HepG2 (cell line): ENCODE measurements at regions not wholly inside any gene's neighbourhood (a gene's known extent, or its start where the extent isn't known, plus 50 kb on each side); places are given as distances from the start of the nearest gene placed in this dataset.

Source experiments
- ATAC-seq: fragments of 200-7000 bp; cut with Tn5 transposase; 3 replicates; pipeline ENCODE4 v1.9.1; 2020; ENCODE audit warnings: mild to moderate bottlenecking, moderate library complexity
- BruUV-seq: library from RNA; stranded (reverse); fragments of 400-500 nt; replicated peaks from 2 replicates; lab custom pipeline; 2021; lab: Mats Ljungman, UMichigan
- CTCF ChIA-PET: fragments of 300-600 bp; formaldehyde crosslinking; extraction: SDS; loops from one replicate; lab custom pipeline; 2021; ENCODE audit warnings: low total read pairs, inconsistent platforms, low intra/inter-chr PET ratio; lab: Yijun Ruan, JAX
- POLR2A ChIA-PET: fragments of 350-600 bp; sonication (Branson Sonifier 250); formaldehyde crosslinking; loops from one replicate; lab custom pipeline; 2020; ENCODE audit warnings: antibody characterized with exemption, inconsistent platforms; lab: Yijun Ruan, JAX
- DNase-seq: peaks from one replicate; pipeline ENCODE4 v3.0.0-alpha.2; 2015; ENCODE audit warnings: low spot score
- FAIRE-seq: peaks from 3 replicates; lab custom pipeline; 2011; peaks lifted over from hg19 to GRCh38; lab: Jason Lieb, UNC
- H2AFZ ChIP-seq: one replicate; pipeline ENCODE4 v1.6.1; 2011; ENCODE audit warnings: low read length, inconsistent platforms
- H3K27ac ChIP-seq: fragments of 300-600 bp; 3 replicates; pipeline ENCODE4 v1.8.0; 2011; ENCODE audit warnings: mixed run types, mild to moderate bottlenecking, mixed read lengths, low read length, inconsistent platforms; ENCODE audit not compliant: insufficient read depth; ENCODE audit errors: extremely low read length
- H3K27me3 ChIP-seq, 2 experiments: fragments of 200-600 bp in 1 of 2; 2 replicates in 1 of 2; 3 replicates in 1 of 2; pipeline versions ENCODE4 v1.6.0 to v1.8.0; 2011; ENCODE audit warnings: low read length in 2 of 2, mild to moderate bottlenecking in 2 of 2, moderate library complexity in 2 of 2, inconsistent platforms in 1 of 2; ENCODE audit not compliant: insufficient read depth in 2 of 2, control insufficient read depth in 1 of 2
- H3K36me3 ChIP-seq, 2 experiments: fragments of 200-600 bp in 1 of 2; replicated peaks in 1 of 2; 2 replicates in 1 of 2; 3 replicates in 1 of 2; pipeline versions ENCODE4 v1.5.1 to v1.8.0; 2011; ENCODE audit warnings: low read length in 2 of 2, inconsistent platforms in 1 of 2; ENCODE audit not compliant: insufficient read depth in 2 of 2, control insufficient read depth in 1 of 2
- H3K4me1 ChIP-seq: 2 replicates; pipeline ENCODE4 v1.5.1; 2012; ENCODE audit warnings: low read length, inconsistent platforms; ENCODE audit not compliant: insufficient read depth
- H3K4me2 ChIP-seq: 2 replicates; pipeline ENCODE4 v1.6.0; 2011; ENCODE audit warnings: low read depth, low read length, inconsistent platforms
- H3K4me3 ChIP-seq, 3 experiments: fragments of 200-600 bp in 1 of 3; sonication (generic), shearing (Covaris generic) in 1 of 3; replicated peaks in 1 of 3; 2 replicates each; pipeline ENCODE4 v1.5.1; 2011 to 2016; ENCODE audit warnings: low read length in 3 of 3, inconsistent platforms in 2 of 3, low read depth in 2 of 3, mild to moderate bottlenecking in 2 of 3, control low read depth in 1 of 3, mixed read lengths in 1 of 3; ENCODE audit not compliant: insufficient read depth in 1 of 3
- H3K79me2 ChIP-seq: one replicate; pipeline ENCODE4 v1.6.1; 2011; ENCODE audit warnings: low read length, inconsistent platforms; ENCODE audit not compliant: insufficient read depth
- H3K9ac ChIP-seq: 2 replicates; pipeline ENCODE4 v1.6.0; 2011; ENCODE audit warnings: mild to moderate bottlenecking, low read depth, low read length, inconsistent platforms; ENCODE audit not compliant: insufficient read depth
- H3K9me3 ChIP-seq: 2 replicates; pipeline ENCODE4 v1.5.1; 2012; ENCODE audit warnings: mild to moderate bottlenecking, low read length
- H4K20me1 ChIP-seq: 2 replicates; pipeline ENCODE4 v1.6.0; 2011; ENCODE audit warnings: inconsistent platforms, mild to moderate bottlenecking, low read length, moderate library complexity; ENCODE audit not compliant: insufficient read depth
- ELK4 ChIP-seq: sonication (generic); formaldehyde crosslinking; IDR thresholded peaks from 2 replicates; pipeline ENCODE4 v1.9.0; 2021; ENCODE audit warnings: missing genetic modification reagents, borderline replicate concordance
- GABPB1 ChIP-seq: IDR thresholded peaks from 2 replicates; pipeline ENCODE4 v1.6.1; 2016; ENCODE audit warnings: mild to moderate bottlenecking, missing genetic modification reagents, moderate library complexity, missing compliant biosample characterization
- NR3C1 ChIP-seq: sonication (generic); formaldehyde crosslinking; IDR thresholded peaks from 2 replicates; pipeline ENCODE4 v1.4.0; 2020; ENCODE audit warnings: missing genetic modification reagents
- SMAD1 ChIP-seq: sonication (generic); formaldehyde crosslinking; IDR thresholded peaks from 2 replicates; pipeline ENCODE4 v1.4.0; 2020; ENCODE audit warnings: missing genetic modification reagents, low read depth, mild to moderate bottlenecking, borderline replicate concordance
- SMYD3 ChIP-seq: sonication (generic); formaldehyde crosslinking; IDR thresholded peaks from 2 replicates; pipeline ENCODE4 v1.8.1; 2023; ENCODE audit warnings: mild to moderate bottlenecking, missing genetic modification reagents
- SRY ChIP-seq: sonication (generic); formaldehyde crosslinking; IDR thresholded peaks from 2 replicates; pipeline ENCODE4 v1.8.0; 2022; ENCODE audit warnings: mild to moderate bottlenecking, missing genetic modification reagents
- U2AF1 ChIP-seq: fragments of 200-400 bp; formaldehyde crosslinking; optimal IDR thresholded peaks from 2 replicates; pipeline ENCODE3; 2017; ENCODE audit warnings: mild to moderate bottlenecking, low read depth, low read length
- ZNF124 ChIP-seq: sonication (generic); formaldehyde crosslinking; IDR thresholded peaks from 2 replicates; pipeline ENCODE4 v1.4.0; 2020; ENCODE audit warnings: missing genetic modification reagents
- ZNF367 ChIP-seq: sonication (generic); formaldehyde crosslinking; IDR thresholded peaks from 2 replicates; pipeline ENCODE4 v1.4.0; 2020; ENCODE audit warnings: missing genetic modification reagents, borderline replicate concordance
- ZNF451 ChIP-seq: sonication (generic); formaldehyde crosslinking; IDR thresholded peaks from 2 replicates; pipeline ENCODE4 v1.5.0; 2020; ENCODE audit warnings: mild to moderate bottlenecking, missing genetic modification reagents
- ZNF513 ChIP-seq: sonication (generic); formaldehyde crosslinking; conservative IDR thresholded peaks from 2 replicates; pipeline ENCODE4 v1.5.0; 2020; ENCODE audit warnings: missing genetic modification reagents
- WGBS: methylation state at CpG from one replicate; pipeline ENCODE4 v1.1.6; 2017; ENCODE audit warnings: low lambda C conversion rate; 5-methylcytosine and 5-hydroxymethylcytosine counted together
- in situ Hi-C: cut with HindIII; loops from 2 replicates; pipeline ENCODE4 v1.10.0; 2017; ENCODE audit warnings: low pct_unique_long_range_greater_than_20kb; ENCODE audit not compliant: extremely low pct_ligation_motif_present
- intact Hi-C: fragments of 100-400 bp; cut with micrococcal nuclease; formaldehyde crosslinking; loops from one replicate; pipeline ENCODE4 v1.10.0; 2022; ENCODE audit not compliant: unreplicated experiment

GRCh38 chr20:23248461-23248882, 102.1 kb upstream of the NXT1 start:
- intact Hi-C loops (loop anchor here (5.0 kb wide), 1 partner anchor 556 kb away; no protein-coding TSS in a partner anchor), in situ Hi-C loops (no loop called here)
- H4K20me1 ChIP-seq = no peaks in the 10 kb centered on the region
- no peaks in the 10 kb centered on the region for H3K4me1 ChIP-seq
- no TSS peak for BruUV-seq
- no peak overlapping the region for H2AFZ ChIP-seq
- H3K27me3 ChIP-seq = no peaks in the 10 kb centered on the region
- H3K4me3 ChIP-seq = no peak overlapping the region
- ATAC-seq (no peak), DNase-seq (no peak), FAIRE-seq (no peak)
- no peak overlapping the region for H3K9ac ChIP-seq
- CTCF ChIA-PET = no interaction called here
- no peak for TF ChIP-seq U2AF1
- no peak for TF ChIP-seq SMAD1 (CRISPR knock-in tag)
- TF ChIP-seq SMYD3 = no peak
- TF ChIP-seq ZNF124 (CRISPR knock-in tag) = no peak
- no peak for TF ChIP-seq ZNF451 (CRISPR knock-in tag)
- TF ChIP-seq GABPB1 = no peak
- TF ChIP-seq SRY (CRISPR knock-in tag) = no peak
- TF ChIP-seq NR3C1 = no peak
- TF ChIP-seq ZNF367 (CRISPR knock-in tag) = no peak
- no peak for TF ChIP-seq ZNF513 (CRISPR knock-in tag)
- TF ChIP-seq ELK4 = no peak
- no peak overlapping the region for H3K27ac ChIP-seq
- WGBS = 32% methylated on average over 2 of the region's 2 CpGs
- no peaks in the 10 kb centered on the region for H3K36me3 ChIP-seq
- POLR2A ChIA-PET = no interaction called here
- H3K4me2 ChIP-seq = no peak overlapping the region
- H3K9me3 ChIP-seq = no peaks in the 10 kb centered on the region
- no peaks in the 10 kb centered on the region for H3K79me2 ChIP-seq
